HFFc6 (cell line): ENCODE measurements at regions not wholly inside any gene's neighbourhood (a gene's known extent, or its start where the extent isn't known, plus 50 kb on each side); places are given as distances from the start of the nearest gene placed in this dataset.
A peak's percentile ranks its signal among the peaks of the same experiment; 100 is the strongest.

Experiments
- DNase-seq: peaks from one replicate; pipeline ENCODE4 v3.0.0-alpha.2; 2018
- H3K27ac Mint-ChIP-seq: 2 replicates; pipeline ENCODE4 v1.8.0; 2020; ENCODE audit warnings: mild to moderate bottlenecking, mixed read lengths
- H3K27me3 Mint-ChIP-seq: 2 replicates; pipeline ENCODE4 v1.8.0; 2021; ENCODE audit warnings: mild to moderate bottlenecking, moderate library complexity, mixed read lengths; ENCODE audit not compliant: insufficient read depth
- H3K36me3 Mint-ChIP-seq: 2 replicates; pipeline ENCODE4 v1.8.0; 2021; ENCODE audit warnings: low read depth, mixed read lengths
- H3K4me1 Mint-ChIP-seq: 2 replicates; pipeline ENCODE4 v1.8.0; 2020; ENCODE audit warnings: low read depth, mixed read lengths
- H3K4me3 Mint-ChIP-seq: 2 replicates; pipeline ENCODE4 v1.8.0; 2020; ENCODE audit warnings: mild to moderate bottlenecking, moderate library complexity, mixed read lengths
- H3K9me3 Mint-ChIP-seq: 2 replicates; pipeline ENCODE4 v1.8.0; 2020; ENCODE audit warnings: mild to moderate bottlenecking, mixed read lengths
- CTCF ChIP-seq: fragments of 200-600 bp; sonication (generic); IDR thresholded peaks from 2 replicates; pipeline ENCODE4 v1.5.0; 2021; ENCODE audit warnings: antibody characterized with exemption, mild to moderate bottlenecking

DNA sequence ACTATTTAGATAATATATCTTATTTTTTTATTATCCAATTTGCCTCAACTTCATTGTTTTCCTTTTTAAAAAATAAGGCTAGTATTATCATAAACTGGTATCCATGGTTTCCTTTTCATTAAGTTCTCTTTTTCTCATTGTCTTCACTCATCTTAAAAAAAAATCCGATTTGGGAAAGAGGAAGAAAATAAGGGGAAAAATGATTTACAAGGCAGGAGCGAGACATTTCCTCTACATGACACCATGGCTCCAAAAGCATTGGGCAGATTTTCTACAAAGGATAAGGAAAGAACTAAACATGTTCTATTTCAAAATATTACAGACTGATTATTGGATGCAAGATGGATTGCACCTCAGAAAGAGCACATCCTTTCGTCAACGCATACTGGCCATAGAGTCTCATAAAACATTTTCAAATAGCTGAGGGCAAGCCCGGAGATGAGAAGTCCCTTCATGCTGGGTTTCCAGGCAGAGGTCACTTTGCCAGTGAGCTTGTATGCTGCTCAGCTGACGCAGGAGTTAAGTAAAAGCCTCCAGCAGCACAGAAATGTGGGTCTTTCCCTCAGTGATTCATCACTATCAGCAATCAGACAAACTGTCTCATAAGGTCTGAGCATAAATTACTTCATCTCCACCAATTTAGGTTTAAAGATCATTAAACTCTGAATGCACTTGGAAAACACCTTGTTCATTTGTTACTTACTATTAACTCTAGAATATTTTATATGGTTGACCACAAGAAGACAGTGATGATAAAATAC is 129.0 kb upstream of the TNFAIP3 start:
- peak; percentile 49 for DNase-seq
- no peak for TF ChIP-seq CTCF
- Mint-ChIP-seq H3K4me1 (peaks cover 10% of the 10 kb centered on the region; the same call in 1 of the 2 replicates), H3K9me3 (no peaks in the 10 kb centered on the region), H3K27ac (no peak overlapping the region), H3K4me3 (no peak overlapping the region), H3K27me3 (peaks cover 3% of the 10 kb centered on the region), H3K36me3 (no peaks in the 10 kb centered on the region)

DNA sequence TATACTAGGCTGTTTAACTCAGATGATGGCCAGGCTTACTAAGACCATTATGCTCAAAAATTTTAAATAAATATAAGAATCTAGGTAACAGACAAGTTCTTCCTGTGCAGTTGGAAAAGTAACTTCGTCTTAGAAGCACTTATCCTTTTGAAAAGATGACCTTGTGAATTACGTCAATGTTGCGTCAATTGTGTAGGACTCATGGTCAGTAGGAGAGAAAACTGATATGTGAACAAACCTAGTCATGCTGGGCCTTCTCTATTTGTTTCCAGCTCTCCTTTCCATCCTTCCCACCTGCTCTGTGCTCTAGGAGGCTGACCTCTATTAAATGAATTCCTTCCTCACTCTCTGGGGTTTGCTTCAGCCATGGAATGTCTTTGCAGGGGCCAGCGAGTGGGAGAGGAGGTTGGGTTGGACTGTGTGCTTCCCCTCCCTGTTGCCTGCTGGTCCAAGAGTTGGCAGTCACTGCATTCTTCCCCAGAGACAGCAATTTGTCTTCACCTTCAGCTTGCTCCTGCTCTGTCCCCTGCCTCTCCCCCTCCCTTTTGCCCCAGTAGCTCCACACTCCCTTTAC is 128.0 kb upstream of the TNFAIP3 start:
- H3K4me3 Mint-ChIP-seq = no peak overlapping the region
- no peaks in the 10 kb centered on the region for H3K36me3 Mint-ChIP-seq
- no peak overlapping the region for H3K27ac Mint-ChIP-seq
- peaks cover 3% of the 10 kb centered on the region for H3K27me3 Mint-ChIP-seq
- DNase-seq = no peak
- H3K4me1 Mint-ChIP-seq = peaks cover 10% of the 10 kb centered on the region; the same call in 1 of the 2 replicates
- no peak for TF ChIP-seq CTCF
- H3K9me3 Mint-ChIP-seq = no peaks in the 10 kb centered on the region

GRCh38 chr6:137739544-137739943 is 127.5 kb upstream of the TNFAIP3 start:
- Mint-ChIP-seq H3K36me3 (no peaks in the 10 kb centered on the region), H3K27ac (no peak overlapping the region), H3K9me3 (no peaks in the 10 kb centered on the region), H3K4me3 (no peak overlapping the region), H3K4me1 (peaks cover 6% of the 10 kb centered on the region; the same call in 1 of the 2 replicates), H3K27me3 (peaks cover 3% of the 10 kb centered on the region)
- DNase-seq = no peak
- no peak for TF ChIP-seq CTCF

- Mint-ChIP-seq H3K36me3 (no peaks in the 10 kb centered on the region), H3K27me3 (peaks cover 3% of the 10 kb centered on the region)
Measured at GRCh38 chr6:137740091-137740755, 126.8 kb upstream of the TNFAIP3 start.

More at GRCh38 chr6:137740091-137740755, 126.8 kb upstream of the TNFAIP3 start:
- H3K4me3 Mint-ChIP-seq = no peak overlapping the region
- DNase-seq = no peak
- no peak for TF ChIP-seq CTCF
- H3K4me1 Mint-ChIP-seq = peaks cover 6% of the 10 kb centered on the region; the same call in 1 of the 2 replicates
- H3K9me3 Mint-ChIP-seq = no peaks in the 10 kb centered on the region
- H3K27ac Mint-ChIP-seq = no peak overlapping the region
